HG02884 (cell line): ENCODE measurements at regions not wholly inside any gene's neighbourhood (a gene's known extent, or its start where the extent isn't known, plus 50 kb on each side); places are given as distances from the start of the nearest gene placed in this dataset.

Experiments used
- ATAC-seq: cut with Tn5 transposase; IDR thresholded peaks from one replicate; pipeline ENCODE4 v1.9.1; 2021; ENCODE audit warnings: mild to moderate bottlenecking, moderate library complexity; ENCODE audit not compliant: unreplicated experiment

DNA sequence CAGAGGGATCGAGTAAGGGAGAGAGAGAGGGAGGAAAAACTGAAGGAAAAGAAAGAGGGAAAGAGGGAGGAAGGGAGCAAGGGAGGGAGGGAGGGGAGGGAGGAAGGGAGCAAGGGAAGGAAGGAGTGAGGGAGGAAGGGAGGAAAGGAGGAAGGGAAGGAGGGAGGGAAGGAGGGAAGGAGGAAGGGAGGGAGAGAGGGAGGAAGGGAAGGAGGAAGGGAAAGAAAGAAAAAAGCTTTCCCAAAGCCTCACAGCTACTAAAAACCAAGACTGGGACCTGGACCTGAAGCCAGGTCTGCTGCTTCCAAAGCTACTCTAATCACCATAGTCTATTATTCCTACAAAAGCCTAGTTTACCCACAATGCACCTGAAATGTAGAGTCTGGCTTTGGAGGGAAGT lies 259.8 kb upstream of the WWC1 start:
- ATAC-seq = no peak

DNA sequence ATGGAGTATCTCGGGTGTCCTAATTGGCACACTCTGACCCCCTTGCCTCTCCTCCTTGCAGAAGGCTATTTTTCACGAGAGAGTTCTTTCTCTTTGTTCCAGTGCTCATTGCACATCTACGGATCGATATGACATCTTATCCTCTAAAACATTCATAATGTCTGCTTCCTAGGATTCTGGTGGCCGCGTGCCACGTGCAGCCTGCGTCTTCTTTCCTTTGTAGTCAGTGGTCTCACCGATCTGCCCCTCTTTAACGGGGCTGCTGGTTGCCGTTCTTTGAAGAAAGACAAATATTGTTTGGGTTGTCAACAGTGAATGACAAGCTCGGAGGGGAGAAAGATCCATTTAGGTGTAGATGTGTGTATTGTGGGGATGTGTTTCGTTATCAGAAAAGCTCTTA lies 252.4 kb upstream of the WWC1 start:
- no peak for ATAC-seq

DNA sequence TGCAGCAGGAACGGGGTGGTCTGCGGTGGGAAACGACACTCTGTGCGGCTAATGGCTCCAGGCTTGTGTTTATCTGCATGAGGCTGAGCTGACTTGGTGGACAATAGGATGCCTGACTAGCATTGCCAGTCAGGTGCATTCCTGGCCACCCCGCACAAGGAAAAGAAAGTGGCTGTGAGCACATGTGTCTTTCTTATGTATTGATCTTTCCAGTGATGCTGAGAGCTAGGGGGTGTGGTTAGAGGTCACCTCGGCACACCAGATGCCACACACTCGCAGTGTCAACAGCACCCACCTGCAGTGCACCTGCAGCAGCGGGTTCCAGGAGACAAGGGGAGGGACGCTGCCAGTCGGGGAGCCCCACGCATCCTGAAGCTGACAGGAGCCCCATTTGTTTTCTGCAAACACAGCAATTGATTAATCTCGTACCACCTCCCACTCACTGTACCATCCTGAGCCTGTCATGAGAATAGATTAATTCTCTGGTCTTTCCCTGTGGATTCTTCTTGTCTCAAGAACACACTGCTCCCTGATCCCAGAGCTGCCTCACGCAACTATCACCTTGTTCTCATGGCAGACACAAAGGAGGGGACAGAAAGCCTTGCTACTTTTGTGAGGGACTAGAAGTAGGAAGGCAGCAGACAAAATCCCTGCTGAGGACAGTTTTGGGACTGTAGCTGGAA lies 251.7 kb upstream of the WWC1 start:
- ATAC-seq = no peak

DNA sequence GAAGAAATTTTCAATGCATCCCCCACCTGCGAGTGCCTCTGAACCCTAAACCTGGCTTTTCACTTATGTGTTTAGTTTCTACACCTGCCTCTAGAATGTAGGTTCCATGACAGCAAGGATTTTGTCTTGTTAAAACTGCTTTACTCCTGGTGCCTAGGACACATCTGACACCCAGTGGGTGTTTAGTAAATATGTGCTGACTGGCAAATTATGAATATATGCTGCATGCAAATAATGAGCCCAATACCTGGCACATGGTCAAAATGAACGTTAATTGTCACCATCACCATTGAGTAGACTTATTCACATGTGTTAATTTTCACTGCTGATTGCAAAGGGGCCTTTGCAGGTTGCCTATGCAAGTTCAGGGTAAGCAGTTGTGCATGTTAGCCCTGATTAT lies 249.9 kb upstream of the WWC1 start:
- ATAC-seq = no peak

DNA sequence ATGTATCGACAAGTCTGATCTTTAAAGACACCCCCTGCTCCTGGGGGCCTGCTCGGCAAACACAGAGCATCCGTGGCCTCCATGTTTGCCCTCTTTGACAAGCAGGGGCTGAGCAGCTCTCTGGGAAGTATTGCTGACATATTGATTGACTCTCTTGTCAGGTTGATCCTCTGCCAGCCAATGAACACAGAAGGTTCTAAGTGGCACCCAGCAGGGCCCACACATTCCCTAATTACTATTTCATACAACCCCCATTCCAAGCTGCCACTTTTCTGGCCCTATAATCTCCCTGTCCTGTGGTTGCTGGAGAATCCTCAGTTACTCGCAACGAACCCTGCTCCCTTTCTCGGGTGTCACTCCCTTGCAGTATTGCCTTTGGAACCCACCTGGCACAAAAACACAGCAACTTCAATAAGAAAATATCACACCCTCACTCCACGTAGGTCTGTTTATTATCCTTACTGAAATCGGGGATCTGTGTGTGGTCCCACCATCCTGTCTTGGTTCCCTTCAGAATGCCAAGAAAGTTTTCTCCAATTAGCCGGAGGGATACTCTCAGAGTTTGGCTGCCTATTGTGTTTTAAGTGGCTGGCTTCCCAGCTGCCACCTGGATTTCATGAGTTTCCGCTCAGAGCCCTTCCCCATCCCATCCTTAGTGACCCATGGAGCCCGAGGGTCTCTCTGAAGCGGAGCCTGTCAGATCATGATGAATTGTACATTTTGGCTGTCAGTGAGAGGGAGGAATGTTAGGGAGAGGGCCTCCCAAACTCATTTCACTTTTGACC lies 249.0 kb upstream of the WWC1 start:
- no peak for ATAC-seq

DNA sequence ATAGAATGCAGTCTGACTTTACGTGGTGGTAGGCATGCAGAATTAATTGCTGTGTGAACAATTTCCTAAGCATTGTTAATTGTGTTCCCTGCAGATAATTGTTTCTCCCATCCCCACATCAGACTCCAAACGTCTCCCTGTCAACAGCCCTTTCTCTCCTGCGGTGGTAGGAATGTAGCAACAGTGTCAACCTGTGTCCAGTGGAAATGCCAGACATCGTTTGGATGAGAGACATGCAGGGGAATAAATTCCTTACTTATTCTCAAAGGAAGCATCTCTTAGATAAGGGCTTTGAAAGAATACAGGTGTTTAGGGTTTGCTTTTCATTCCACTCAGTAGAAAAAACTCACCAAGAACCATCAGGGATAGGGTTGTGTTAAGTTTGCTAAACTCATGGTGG lies 245.3 kb upstream of the WWC1 start:
- ATAC-seq = no peak

DNA sequence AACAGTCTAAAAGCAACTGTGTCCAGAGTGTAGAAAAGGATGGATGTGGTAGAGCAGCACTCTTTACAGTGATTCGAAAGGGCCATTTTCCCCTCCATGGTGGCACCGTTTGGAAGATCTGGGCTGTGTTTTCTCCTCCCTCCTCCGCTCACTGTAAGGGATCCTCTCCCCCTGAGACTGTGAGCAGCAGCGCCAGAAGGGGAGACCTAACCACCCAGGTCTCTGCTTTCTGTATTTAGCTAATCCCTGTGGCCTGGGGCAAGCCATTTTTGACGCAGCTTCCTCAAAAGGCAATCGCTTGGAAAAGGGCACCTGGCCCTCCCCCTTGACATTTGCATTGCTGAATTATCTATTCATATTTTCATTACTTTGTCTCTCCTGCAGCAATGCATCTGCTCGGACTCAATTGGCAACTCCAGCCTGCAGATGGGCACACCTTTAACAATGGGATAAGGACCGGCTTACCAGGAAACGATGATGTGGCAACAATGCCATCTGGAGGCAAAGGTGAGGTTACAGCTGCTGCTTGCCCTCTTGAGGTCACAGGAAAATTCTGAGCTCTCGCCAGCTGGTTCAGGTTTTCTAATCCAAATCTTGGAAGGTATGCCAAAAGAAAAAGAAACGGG lies 244.3 kb upstream of the WWC1 start:
- ATAC-seq = peak; percentile 66

DNA sequence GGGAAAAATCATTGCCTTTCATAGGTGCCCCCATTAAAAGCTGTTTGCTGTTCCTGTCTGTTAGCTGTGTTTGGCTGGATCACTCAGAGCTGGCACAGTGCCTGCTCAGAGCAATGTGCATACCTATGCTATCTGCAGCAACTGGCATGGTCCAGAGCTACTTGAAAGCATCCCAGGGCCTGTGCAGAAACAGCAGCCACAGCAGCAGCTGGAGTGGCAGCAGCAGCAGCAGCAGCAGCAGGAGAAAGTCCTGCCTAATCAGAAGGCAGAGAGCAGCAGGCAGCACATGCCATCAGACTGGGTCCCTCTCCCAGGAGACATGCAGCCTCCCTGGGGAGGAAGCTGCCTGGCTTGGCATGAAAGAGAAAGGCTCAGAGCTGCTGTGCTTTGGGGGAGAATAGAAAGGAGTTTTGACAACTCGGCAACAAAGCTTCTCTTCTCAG lies 243.8 kb upstream of the WWC1 start:
- no peak for ATAC-seq

DNA sequence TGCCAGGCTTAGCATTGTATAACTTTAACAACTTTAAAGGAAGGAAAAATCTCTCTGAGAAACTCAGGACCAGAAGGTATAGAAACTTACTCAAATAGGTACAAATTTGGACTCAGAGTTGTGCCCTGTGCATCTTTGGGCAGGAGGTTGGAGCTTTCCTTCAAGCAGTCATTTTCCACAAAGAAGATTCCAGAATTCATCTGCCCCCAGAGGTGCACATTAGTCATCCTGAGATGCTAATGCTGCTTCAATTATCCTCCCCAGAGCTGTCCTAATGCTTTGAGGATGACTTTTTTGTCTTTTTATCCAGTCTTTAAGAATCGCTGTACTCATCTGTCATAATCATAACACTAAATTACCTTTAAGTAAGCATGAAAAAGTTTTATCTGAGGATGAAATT lies 243.0 kb upstream of the WWC1 start:
- no peak for ATAC-seq

DNA sequence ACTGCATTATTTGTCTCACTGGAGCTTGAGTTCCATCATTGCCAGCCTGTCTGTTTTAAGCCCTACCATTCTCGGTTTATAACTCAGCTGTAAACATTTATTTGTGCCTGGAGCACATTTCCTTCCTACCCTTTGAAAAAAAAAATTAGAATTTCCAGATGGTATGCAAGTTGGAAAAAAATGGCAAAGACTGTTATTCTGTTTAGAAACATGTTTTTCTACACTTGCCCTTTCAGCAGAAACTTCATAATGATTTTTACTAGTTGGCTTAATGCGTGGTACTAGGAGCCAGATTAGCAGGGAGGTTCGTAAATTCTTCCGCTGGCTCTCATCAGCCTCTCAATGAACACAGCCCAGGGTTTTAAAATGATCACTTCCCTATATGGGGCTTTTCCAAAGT lies 238.8 kb upstream of the WWC1 start:
- no peak for ATAC-seq

DNA sequence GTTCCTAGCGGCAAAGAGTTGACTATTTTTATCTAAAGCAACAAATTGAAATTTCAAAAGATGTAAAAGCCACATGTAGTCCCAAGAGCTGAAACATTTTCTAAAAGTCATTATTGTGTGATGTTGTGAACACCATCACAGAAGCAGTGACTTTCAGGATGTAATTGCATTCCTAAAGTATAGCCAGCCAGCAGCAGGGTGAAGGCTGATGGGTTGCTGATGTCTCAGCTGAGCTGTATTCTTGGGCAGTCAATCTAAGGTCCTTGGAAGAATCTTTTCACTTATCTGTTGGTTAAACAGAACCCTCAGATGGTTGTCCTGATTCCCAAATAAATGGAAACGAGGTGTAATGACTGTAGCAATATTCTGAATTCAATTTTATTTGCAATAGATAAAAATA lies 237.4 kb upstream of the WWC1 start:
- no peak for ATAC-seq

DNA sequence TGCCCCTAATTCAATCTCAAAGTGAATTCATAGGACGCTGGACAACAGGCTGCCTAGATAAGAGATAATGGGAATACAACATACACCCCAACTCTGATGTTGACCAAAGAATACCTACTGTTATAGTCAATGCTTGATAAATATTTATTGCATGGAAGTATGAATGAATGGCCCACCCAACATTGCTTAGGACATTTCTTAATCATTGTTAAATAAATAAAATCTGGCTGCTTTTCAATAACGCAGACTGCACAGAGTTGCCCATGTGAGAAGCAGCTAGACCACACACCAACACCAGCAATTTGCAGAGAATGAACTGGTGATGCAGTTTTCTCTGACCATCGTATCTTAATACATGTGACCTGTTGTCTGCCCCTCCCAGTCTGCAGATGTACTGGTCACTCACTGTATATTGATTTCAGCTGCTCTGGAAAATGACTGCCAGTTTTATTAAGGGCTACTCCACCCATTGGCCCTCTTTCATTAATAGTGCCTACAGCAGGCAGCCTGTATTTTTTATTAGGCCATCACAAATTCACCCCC lies 236.2 kb upstream of the WWC1 start:
- ATAC-seq = no peak

DNA sequence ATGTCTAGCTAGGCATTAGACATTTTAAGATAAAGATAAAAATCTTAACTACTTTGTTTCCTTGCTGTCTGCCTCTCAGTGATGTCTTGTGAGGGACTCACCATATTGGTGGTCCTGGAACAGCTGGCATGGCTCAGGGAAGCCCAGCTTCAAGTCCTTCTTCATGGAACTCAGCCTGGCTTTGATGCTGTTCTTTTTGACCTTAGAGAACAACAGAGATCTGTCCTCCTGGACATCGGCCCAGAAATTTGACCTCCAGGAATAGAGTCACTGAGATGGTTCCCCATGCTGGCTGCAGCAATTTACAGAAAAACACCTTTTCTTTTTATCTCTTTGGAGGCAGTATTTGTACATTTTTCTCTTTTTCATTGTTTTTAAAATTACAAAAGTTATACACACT lies 235.5 kb upstream of the WWC1 start:
- ATAC-seq = no peak

DNA sequence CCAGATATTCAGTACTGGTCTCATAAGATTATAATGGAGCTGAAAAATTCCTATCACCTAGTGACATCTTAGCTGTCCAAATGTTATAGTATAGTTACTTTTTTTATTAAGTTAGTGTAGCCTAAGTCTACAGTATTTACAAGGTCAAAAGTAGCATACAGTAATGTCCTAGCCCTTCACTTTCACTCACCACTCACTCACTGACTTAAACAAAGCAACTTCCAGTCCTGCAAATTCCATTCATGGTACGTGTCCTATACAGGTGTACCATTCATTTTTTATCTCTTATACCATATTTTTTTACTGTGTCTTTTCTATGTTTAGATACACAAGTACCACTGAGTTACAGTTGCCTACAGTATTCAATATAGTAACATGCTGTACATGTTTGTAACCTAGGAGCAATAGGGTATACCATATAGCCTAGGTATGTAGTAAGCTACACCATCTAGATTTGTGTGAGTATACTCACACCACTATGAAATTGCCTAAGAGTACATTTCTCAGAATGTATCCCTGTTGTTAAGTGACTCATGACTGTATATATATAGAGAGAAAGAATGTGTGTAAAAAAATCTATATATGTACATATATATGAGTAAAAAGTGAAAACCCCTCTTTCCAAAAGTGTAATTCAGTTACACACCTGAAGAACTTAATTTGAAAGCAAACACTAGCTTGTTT lies 234.8 kb upstream of the WWC1 start:
- no peak for ATAC-seq

DNA sequence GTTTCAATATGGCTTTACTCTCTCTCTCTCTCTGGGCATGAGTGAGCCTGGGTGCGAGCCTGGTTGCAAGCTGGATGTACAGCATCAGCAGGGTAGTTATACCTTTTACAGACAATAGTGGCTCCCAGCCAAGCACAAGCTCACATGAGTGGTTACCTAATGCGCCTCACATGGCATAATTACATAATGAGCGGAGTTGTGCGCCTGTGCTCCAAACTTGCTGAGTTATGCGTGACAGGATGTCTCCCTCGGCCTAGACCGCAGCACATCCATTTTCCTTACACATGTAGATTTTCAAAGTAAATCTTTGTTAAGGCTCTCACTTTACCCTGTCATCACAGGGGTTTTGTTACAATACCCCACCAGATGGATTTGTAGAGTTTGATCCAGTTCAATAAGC lies 233.5 kb upstream of the WWC1 start:
- no peak for ATAC-seq

DNA sequence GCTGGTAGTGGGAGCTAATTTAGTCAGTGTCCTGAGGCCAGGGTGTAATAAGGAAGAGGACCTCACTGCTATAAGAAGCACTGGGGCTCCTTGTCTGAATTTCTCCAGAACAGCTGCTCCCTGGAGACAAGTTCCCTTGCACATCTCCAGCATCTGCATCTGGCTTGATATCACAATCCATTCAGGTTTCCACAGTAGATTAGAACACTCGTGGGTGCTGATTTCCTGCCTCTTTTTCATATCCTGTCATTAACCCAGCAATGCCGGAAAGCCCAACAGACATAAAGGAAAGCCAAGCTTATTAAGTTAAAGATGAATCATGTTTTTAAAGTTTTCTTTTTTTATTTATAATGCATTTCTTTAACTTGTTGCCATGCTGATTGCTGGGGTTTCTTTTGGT lies 232.3 kb upstream of the WWC1 start:
- ATAC-seq = no peak

DNA sequence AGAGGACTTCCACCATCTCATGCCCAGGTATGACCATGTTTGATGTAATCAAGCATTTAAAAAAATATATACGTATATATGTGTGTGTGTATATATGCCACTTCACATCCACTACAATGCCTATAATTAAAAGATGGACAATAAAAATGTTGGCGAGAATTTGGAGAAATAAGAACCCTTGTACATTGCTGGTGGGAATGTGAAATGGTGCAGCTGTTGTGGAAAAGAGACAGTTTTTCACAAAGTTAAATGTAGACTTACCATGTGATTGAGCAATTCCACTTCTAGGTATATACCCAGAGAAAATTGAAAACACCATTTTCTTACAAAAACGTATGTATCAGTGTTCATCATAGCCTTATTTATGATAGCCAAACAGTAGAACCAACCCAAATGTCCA lies 229.2 kb upstream of the WWC1 start:
- ATAC-seq = no peak

DNA sequence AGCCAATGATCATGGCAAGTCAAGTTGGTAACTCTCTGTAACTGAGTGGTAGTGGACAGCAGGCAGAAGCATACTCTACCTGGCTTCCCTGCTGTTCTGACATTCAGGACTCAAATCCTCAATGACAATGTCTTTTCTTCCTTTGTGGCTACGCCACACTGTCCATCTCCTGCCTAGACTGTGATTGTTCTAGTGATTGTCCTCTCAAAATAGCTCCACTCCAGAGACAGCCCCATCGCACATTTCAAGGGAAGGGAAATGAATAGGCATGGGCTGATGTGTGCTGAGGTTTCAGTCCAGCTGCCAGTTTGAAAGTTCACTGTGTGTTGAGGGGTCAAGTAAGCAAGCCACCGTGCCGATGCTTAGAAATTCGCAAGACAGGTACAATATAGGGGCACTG lies 227.0 kb upstream of the WWC1 start:
- ATAC-seq = no peak

DNA sequence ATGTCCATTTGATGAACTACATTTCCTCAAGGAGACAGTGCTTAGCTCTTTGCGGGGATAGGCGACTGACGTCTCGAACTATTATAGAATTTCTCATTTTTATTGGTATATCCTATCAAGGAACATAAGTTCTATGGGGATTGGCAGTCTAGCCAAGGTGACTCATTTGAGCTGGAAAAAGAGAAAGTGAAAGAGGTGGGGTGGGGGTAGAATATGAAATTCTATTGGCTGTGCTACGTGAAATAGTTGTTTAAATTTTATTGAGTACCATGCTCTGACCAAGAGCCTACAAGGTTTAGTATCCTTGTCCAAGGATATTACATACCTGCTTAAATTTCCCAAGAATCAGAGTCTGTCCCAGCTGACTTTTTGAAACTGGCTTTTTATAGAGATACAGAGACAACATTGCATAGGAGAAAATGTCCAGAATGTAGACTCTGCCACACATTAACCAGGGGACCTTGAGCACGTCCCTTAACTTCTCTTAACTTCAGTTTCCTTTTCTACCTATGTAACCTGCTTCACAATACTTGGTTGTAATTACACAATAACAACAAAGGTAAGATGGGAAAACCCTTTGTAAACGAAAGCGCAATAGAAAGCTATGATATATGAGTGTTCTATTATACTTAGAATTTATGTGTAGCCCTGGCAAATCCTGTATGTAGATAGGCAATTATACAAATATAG lies 226.4 kb upstream of the WWC1 start:
- ATAC-seq = no peak

DNA sequence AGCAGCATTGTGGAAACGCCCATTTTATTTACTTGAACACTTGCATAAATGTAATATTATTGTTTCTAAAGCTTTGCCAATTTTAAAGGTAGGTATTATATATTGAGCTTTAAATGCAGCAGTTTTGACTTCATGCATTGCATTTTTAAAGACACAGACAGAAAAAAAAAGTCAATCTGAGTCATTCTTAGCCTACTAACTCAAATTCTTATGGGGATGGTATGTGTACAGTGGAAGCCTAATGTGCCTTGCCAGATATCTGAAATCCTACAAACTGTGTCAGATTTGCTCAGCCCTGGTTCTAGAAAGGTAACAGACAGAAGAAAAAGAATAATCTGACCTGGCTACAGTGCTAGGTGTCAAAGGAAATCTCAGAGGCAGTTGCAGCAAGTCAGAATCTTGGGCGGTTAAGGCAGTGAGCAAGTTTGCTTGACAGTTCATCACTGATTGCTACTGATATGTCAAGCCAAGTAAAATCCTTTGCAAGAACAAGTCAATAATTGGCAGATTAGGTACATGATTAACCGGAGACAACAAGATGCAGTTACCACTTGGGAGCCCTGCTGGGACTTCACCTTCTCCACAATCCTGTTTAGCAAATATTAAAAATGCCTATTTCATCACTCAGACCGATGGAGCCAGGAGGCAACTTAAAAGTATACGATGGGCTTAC lies 224.8 kb upstream of the WWC1 start:
- no peak for ATAC-seq
